Fibroblast of upper back skin (primary cell): ENCODE measurements at regions not wholly inside any gene's neighbourhood (a gene's known extent, or its start where the extent isn't known, plus 50 kb on each side); places are given as distances from the start of the nearest gene placed in this dataset.
A peak's percentile ranks its signal among the peaks of the same experiment; 100 is the strongest.
"Not testable (repeated sequence)": the region's sequence is repeated elsewhere in the genome, so short reads cannot be mapped to it uniquely, and the experiment has no call there.

Experiments used
- DNase-seq: peaks from one replicate; pipeline ENCODE4 v3.0.0-alpha.2; 2013

- DNase-seq, result not testable (repeated sequence)
These were observed 174.8 kb downstream of the COL12A1 start for GRCh38 chr6:75031102-75031501.

GRCh38 chr6:75029333-75029732 lies 176.5 kb downstream of the COL12A1 start:
- no peak for DNase-seq

- DNase-seq, result no peak
These were observed 180.5 kb downstream of the COL12A1 start for GRCh38 chr6:75025371-75025770.

- peak; percentile 20 for DNase-seq
These were observed 181.0 kb downstream of the COL12A1 start for GRCh38 chr6:75024828-75025227.

- peak; percentile 39 for DNase-seq
These were observed 182.2 kb downstream of the COL12A1 start for GRCh38 chr6:75023634-75024033.

GRCh38 chr6:75020971-75021370 lies 184.9 kb downstream of the COL12A1 start:
- DNase-seq, result no peak

GRCh38 chr6:75020376-75020775 lies 185.5 kb downstream of the COL12A1 start:
- no peak for DNase-seq

GRCh38 chr6:75012018-75012417 lies 193.8 kb downstream of the COL12A1 start:
- peak; percentile 68 for DNase-seq

- DNase-seq, result not testable (repeated sequence)
These were observed 201.9 kb downstream of the COL12A1 start for GRCh38 chr6:75003984-75004383.

GRCh38 chr6:74997646-74998045 lies 208.2 kb downstream of the COL12A1 start:
- no peak for DNase-seq

- DNase-seq, result no peak
These were observed 212.7 kb downstream of the COL12A1 start for GRCh38 chr6:74993136-74993535.

GRCh38 chr6:74991573-74992332 lies 214.1 kb downstream of the COL12A1 start:
- DNase-seq, result peak; percentile 92

GRCh38 chr6:74979065-74979766 lies 226.6 kb downstream of the COL12A1 start:
- DNase-seq, result no peak

- no peak for DNase-seq
These were observed 229.2 kb downstream of the COL12A1 start for GRCh38 chr6:74976701-74977100.

- DNase-seq, result no peak
These were observed 229.8 kb downstream of the COL12A1 start for GRCh38 chr6:74976026-74976425.

GRCh38 chr6:74973591-74973990 lies 232.3 kb downstream of the COL12A1 start:
- DNase-seq, result no peak

- peak; percentile 68 for DNase-seq
These were observed 234.2 kb downstream of the COL12A1 start for GRCh38 chr6:74971633-74972032.

- no peak for DNase-seq
These were observed 236.1 kb downstream of the COL12A1 start for GRCh38 chr6:74969591-74970267.

GRCh38 chr6:74967821-74968220 lies 238.0 kb downstream of the COL12A1 start:
- no peak for DNase-seq

GRCh38 chr6:74966712-74967111 lies 239.1 kb downstream of the COL12A1 start:
- DNase-seq, result no peak

GRCh38 chr6:74964871-74965441 lies 240.9 kb downstream of the COL12A1 start:
- no peak for DNase-seq

GRCh38 chr6:74956559-74957428 lies 249.1 kb downstream of the COL12A1 start:
- DNase-seq, result no peak
